ENCODE measurements at regions not wholly inside any gene's neighbourhood (a gene's known extent, or its start where the extent isn't known, plus 50 kb on each side); places are given as distances from the start of the nearest gene placed in this dataset.

DNA sequence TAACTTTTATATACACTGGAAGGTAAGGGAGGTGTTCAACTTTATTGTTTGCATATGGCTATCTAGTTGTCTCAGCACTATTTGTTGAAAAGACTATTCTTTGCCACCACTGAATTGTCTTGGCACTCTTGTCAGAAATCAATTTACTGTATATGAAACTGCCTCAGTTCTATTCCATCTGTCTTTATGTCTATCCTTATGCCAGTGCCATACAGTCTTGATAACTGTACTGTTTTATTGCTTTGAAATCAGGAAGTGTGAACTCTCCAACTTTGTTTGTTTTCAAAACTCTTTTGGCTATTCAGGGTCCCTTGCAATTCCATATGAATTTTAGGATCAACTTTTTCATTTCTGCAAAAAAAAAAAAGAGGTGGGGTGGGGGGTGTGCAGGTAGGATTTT is 77.2 kb downstream of the PRSS23 start:
- TF ChIP-seq PPARA (CRISPR knock-in tag; IDR thresholded peaks at IDR 0.05; ENCODE audit: borderline replicate concordance) (no peak), ESRRG (CRISPR knock-in tag; IDR thresholded peaks at IDR 0.05) (no peak), ISL1 (CRISPR knock-in tag; IDR thresholded peaks at IDR 0.05) (no peak), RARB (CRISPR knock-in tag; IDR thresholded peaks at IDR 0.05) (no peak), BACH2 (CRISPR knock-in tag; IDR thresholded peaks at IDR 0.05; ENCODE audit: borderline replicate concordance) (no peak), ZNF8 (CRISPR knock-in tag; IDR thresholded peaks at IDR 0.05) (no peak), ZFP3 (CRISPR knock-in tag; IDR thresholded peaks at IDR 0.05) (no peak), ZFP30 (CRISPR knock-in tag; IDR thresholded peaks at IDR 0.05) (no peak)
- TF ChIP-seq, protein P1, sequence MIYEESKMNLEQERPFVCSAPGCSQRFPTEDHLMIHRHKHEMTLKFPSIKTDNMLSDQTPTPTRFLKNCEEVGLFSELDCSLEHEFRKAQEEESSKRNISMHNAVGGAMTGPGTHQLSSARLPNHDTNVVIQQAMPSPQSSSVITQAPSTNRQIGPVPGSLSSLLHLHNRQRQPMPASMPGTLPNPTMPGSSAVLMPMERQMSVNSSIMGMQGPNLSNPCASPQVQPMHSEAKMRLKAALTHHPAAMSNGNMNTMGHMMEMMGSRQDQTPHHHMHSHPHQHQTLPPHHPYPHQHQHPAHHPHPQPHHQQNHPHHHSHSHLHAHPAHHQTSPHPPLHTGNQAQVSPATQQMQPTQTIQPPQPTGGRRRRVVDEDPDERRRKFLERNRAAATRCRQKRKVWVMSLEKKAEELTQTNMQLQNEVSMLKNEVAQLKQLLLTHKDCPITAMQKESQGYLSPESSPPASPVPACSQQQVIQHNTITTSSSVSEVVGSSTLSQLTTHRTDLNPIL (CRISPR knock-in tag; IDR thresholded peaks at IDR 0.05; ENCODE audit: low read depth): no peak
- TF ChIP-seq, protein P2, sequence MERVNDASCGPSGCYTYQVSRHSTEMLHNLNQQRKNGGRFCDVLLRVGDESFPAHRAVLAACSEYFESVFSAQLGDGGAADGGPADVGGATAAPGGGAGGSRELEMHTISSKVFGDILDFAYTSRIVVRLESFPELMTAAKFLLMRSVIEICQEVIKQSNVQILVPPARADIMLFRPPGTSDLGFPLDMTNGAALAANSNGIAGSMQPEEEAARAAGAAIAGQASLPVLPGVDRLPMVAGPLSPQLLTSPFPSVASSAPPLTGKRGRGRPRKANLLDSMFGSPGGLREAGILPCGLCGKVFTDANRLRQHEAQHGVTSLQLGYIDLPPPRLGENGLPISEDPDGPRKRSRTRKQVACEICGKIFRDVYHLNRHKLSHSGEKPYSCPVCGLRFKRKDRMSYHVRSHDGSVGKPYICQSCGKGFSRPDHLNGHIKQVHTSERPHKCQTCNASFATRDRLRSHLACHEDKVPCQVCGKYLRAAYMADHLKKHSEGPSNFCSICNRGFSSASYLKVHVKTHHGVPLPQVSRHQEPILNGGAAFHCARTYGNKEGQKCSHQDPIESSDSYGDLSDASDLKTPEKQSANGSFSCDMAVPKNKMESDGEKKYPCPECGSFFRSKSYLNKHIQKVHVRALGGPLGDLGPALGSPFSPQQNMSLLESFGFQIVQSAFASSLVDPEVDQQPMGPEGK (CRISPR knock-in tag; IDR thresholded peaks at IDR 0.05; ENCODE audit: borderline replicate concordance): no peak

Measured in SK-N-SH treated with all-trans-retinoic acid at 6 μM for 48 hours (cell line).